Neural cell (in vitro differentiated cells): ENCODE measurements at regions not wholly inside any gene's neighbourhood (a gene's known extent, or its start where the extent isn't known, plus 50 kb on each side); places are given as distances from the start of the nearest gene placed in this dataset.

Experiments
- H2AFZ ChIP-seq: fragments of 200-600, 300-800 bp; sonication (generic), shearing (Covaris generic); 2 replicates; pipeline ENCODE4 v1.6.0; 2014; ENCODE audit warnings: low read depth, mild to moderate bottlenecking, antibody characterized with exemption, low read length, moderate library complexity
- H3F3A ChIP-seq: fragments of 200-600 bp; shearing (Covaris generic); 2 replicates; pipeline ENCODE4 v1.6.1; 2016; ENCODE audit warnings: mild to moderate bottlenecking, moderate library complexity, mixed read lengths, antibody characterized with exemption, low read length; ENCODE audit not compliant: insufficient read depth, poor library complexity, severe bottlenecking
- H3K27ac ChIP-seq: fragments of 200-600, 300-800 bp; sonication (generic), shearing (Covaris generic); 2 replicates; pipeline ENCODE4 v1.5.1; 2014; ENCODE audit warnings: mild to moderate bottlenecking, low read length, moderate library complexity
- H3K27me3 ChIP-seq: fragments of 300-800, 200-600 bp; sonication (generic), shearing (Covaris generic); 2 replicates; pipeline ENCODE4 v1.6.0; 2014; ENCODE audit warnings: mild to moderate bottlenecking, low read depth, low read length, moderate library complexity; ENCODE audit not compliant: insufficient read depth
- H3K36me3 ChIP-seq: fragments of 300-800, 200-600 bp; sonication (generic), shearing (Covaris generic); 2 replicates; pipeline ENCODE4 v1.5.1; 2014; ENCODE audit warnings: mild to moderate bottlenecking, antibody characterized with exemption, low read length, moderate library complexity; ENCODE audit not compliant: insufficient read depth
- H3K4me2 ChIP-seq: fragments of 300-800, 200-600 bp; sonication (generic), shearing (Covaris generic); 2 replicates; pipeline ENCODE4 v1.6.0; 2014; ENCODE audit warnings: mild to moderate bottlenecking, low read length
- H3K4me3 ChIP-seq: fragments of 300-800, 200-600 bp; sonication (generic), shearing (Covaris generic); 2 replicates; pipeline ENCODE4 v1.5.1; 2014; ENCODE audit warnings: mild to moderate bottlenecking, low read length, moderate library complexity
- H3K79me2 ChIP-seq: fragments of 200-600 bp; shearing (Covaris generic); replicated peaks from 2 replicates; pipeline ENCODE4 v1.6.0; 2014; ENCODE audit warnings: mild to moderate bottlenecking, low read length, moderate library complexity; ENCODE audit not compliant: insufficient read depth
- H3K9ac ChIP-seq: fragments of 300-800, 200-600 bp; sonication (generic), shearing (Covaris generic); 2 replicates; pipeline ENCODE4 v1.6.1; 2016; ENCODE audit warnings: mild to moderate bottlenecking, low read length, mixed read lengths
- H3K9me2 ChIP-seq: fragments of 200-600 bp; shearing (Covaris generic); 2 replicates; pipeline ENCODE4 v1.6.1; 2016; ENCODE audit warnings: mild to moderate bottlenecking, low read length, mixed read lengths; ENCODE audit not compliant: insufficient read depth
- H3K9me3 ChIP-seq: fragments of 200-600, 300-800 bp; sonication (generic), shearing (Covaris generic); 2 replicates; pipeline ENCODE4 v1.6.1; 2016; ENCODE audit warnings: mild to moderate bottlenecking, mixed run types, low read length, moderate library complexity, mixed read lengths
- H4K20me1 ChIP-seq: fragments of 200-600 bp; shearing (Covaris generic); 2 replicates; pipeline ENCODE4 v1.6.1; 2016; ENCODE audit warnings: mild to moderate bottlenecking, mixed run types; ENCODE audit not compliant: insufficient read depth
- CTCF ChIP-seq: fragments of 450-650 bp; IDR thresholded peaks from 2 replicates; pipeline ENCODE4 v1.5.1; 2014; ENCODE audit warnings: antibody characterized with exemption, mild to moderate bottlenecking, moderate library complexity; ENCODE audit not compliant: poor library complexity, severe bottlenecking
- EP300 ChIP-seq: fragments of 450-650 bp; conservative IDR thresholded peaks from 2 replicates; pipeline ENCODE4 v1.6.1; 2014; ENCODE audit warnings: antibody characterized with exemption, mild to moderate bottlenecking, moderate library complexity; ENCODE audit not compliant: poor library complexity, severe bottlenecking
- EZH2 ChIP-seq: fragments of 200-600, 300-800 bp; shearing (Covaris generic), sonication (generic); IDR thresholded peaks from 2 replicates; pipeline ENCODE4 v1.6.1; 2014; ENCODE audit warnings: antibody characterized with exemption, low read length, borderline replicate concordance, mild to moderate bottlenecking; ENCODE audit not compliant: insufficient read depth, poor library complexity, severe bottlenecking
- MXI1 ChIP-seq: fragments of 450-650 bp; conservative IDR thresholded peaks from 2 replicates; pipeline ENCODE4 v1.6.1; 2014; ENCODE audit warnings: antibody characterized with exemption, mild to moderate bottlenecking; ENCODE audit not compliant: poor library complexity, severe bottlenecking
- POLR2AphosphoS5 ChIP-seq: IDR thresholded peaks from 2 replicates; pipeline ENCODE4 v1.6.1; 2012
- RAD21 ChIP-seq: fragments of 450-650 bp; conservative IDR thresholded peaks from 2 replicates; pipeline ENCODE4 v1.6.1; 2014; ENCODE audit warnings: antibody characterized with exemption, mild to moderate bottlenecking, moderate library complexity
- REST ChIP-seq: IDR thresholded peaks from 2 replicates; pipeline ENCODE4 v1.6.1; 2012; ENCODE audit warnings: borderline replicate concordance
- SMC3 ChIP-seq: fragments of 450-650 bp; conservative IDR thresholded peaks from 2 replicates; pipeline ENCODE4 v1.6.1; 2014; ENCODE audit warnings: antibody characterized with exemption, mild to moderate bottlenecking, moderate library complexity; ENCODE audit not compliant: poor library complexity
- TAF1 ChIP-seq: IDR thresholded peaks from 2 replicates; pipeline ENCODE4 v1.6.1; 2012; ENCODE audit warnings: low read depth

- H3K79me2 ChIP-seq = no peaks in the 10 kb centered on the region
- H3K9me2 ChIP-seq = no peaks in the 10 kb centered on the region
- H3K27ac ChIP-seq = no peak overlapping the region
- TF ChIP-seq TAF1 = no peak
- TF ChIP-seq RAD21 = no peak
- no peak for TF ChIP-seq REST
- TF ChIP-seq EP300 = no peak
- no peak for TF ChIP-seq MXI1
- TF ChIP-seq EZH2 = no peak
- TF ChIP-seq POLR2AphosphoS5 = no peak
- TF ChIP-seq SMC3 = no peak
- no peak for TF ChIP-seq CTCF
- no peak overlapping the region for H3K4me2 ChIP-seq
- no peak overlapping the region for H3K4me3 ChIP-seq
- H3K36me3 ChIP-seq = no peaks in the 10 kb centered on the region
- H3K9ac ChIP-seq = no peak overlapping the region
- no peak overlapping the region for H2AFZ ChIP-seq
- H3K9me3 ChIP-seq = no peaks in the 10 kb centered on the region
- H4K20me1 ChIP-seq = no peaks in the 10 kb centered on the region
- H3F3A ChIP-seq = no peaks in the 10 kb centered on the region
- H3K27me3 ChIP-seq = no peaks in the 10 kb centered on the region
Observed at GRCh38 chr21:27450216-27450615, 483.3 kb upstream of the ADAMTS5 start.

GRCh38 chr21:27448960-27449359 lies 482.1 kb upstream of the ADAMTS5 start:
- no peaks in the 10 kb centered on the region for H3K27me3 ChIP-seq
- no peak overlapping the region for H3K9ac ChIP-seq
- no peaks in the 10 kb centered on the region for H3K9me3 ChIP-seq
- no peaks in the 10 kb centered on the region for H3K36me3 ChIP-seq
- peak; percentile 62 for TF ChIP-seq POLR2AphosphoS5
- TF ChIP-seq EP300 = peak; percentile 11
- no peak for TF ChIP-seq MXI1
- peak; percentile 26 for TF ChIP-seq REST
- peak overlapping the region; percentile 17 for H3K27ac ChIP-seq
- H3K4me3 ChIP-seq = peak overlapping the region; percentile 8
- H3K79me2 ChIP-seq = no peaks in the 10 kb centered on the region
- H2AFZ ChIP-seq = no peak overlapping the region
- H3K9me2 ChIP-seq = no peaks in the 10 kb centered on the region
- H4K20me1 ChIP-seq = no peaks in the 10 kb centered on the region
- H3F3A ChIP-seq = no peaks in the 10 kb centered on the region
- H3K4me2 ChIP-seq = no peak overlapping the region
